ENCODE measurements at regions not wholly inside any gene's neighbourhood (a gene's known extent, or its start where the extent isn't known, plus 50 kb on each side); places are given as distances from the start of the nearest gene placed in this dataset.

DNA sequence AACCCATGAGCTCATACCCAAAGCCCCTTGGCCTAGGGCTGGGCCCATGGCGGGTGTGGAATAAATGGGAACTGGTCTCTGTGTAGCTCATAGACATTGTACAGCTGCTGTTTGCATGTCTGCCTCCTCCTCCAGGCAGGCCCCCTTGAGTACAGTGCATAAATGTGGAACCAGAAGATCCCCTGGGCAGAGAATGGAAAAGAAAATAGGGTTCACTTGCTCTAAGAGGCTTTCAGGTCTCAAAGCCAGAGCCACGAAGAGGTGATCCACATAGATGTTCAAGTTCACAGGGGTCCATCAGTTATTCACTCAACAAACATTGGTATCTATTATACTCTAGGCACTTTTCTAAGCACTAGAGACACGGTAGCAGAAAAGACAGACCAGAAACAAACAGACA is 79.2 kb upstream of the CACNA1A start:
- no peak for TF ChIP-seq POLR2A (IDR thresholded peaks at IDR 0.05; ENCODE audit: low read depth, low read length)
- TF ChIP-seq, protein P1, sequence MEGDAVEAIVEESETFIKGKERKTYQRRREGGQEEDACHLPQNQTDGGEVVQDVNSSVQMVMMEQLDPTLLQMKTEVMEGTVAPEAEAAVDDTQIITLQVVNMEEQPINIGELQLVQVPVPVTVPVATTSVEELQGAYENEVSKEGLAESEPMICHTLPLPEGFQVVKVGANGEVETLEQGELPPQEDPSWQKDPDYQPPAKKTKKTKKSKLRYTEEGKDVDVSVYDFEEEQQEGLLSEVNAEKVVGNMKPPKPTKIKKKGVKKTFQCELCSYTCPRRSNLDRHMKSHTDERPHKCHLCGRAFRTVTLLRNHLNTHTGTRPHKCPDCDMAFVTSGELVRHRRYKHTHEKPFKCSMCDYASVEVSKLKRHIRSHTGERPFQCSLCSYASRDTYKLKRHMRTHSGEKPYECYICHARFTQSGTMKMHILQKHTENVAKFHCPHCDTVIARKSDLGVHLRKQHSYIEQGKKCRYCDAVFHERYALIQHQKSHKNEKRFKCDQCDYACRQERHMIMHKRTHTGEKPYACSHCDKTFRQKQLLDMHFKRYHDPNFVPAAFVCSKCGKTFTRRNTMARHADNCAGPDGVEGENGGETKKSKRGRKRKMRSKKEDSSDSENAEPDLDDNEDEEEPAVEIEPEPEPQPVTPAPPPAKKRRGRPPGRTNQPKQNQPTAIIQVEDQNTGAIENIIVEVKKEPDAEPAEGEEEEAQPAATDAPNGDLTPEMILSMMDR (IDR thresholded peaks at IDR 0.05; ENCODE audit: extremely low read depth in 1 of 2, insufficient read depth in 1 of 2, low read depth in 1 of 2, low read length in 2 of 2) = no peak
- no peak for TF ChIP-seq MYC (IDR thresholded peaks at IDR 0.05; ENCODE audit: low read depth, low read length)
- Histone ChIP-seq H3K4me2 (ENCODE audit: insufficient read depth, low read length) (no peak overlapping the region), H3K9me3 (replicated peaks; ENCODE audit: control insufficient read depth, insufficient read depth, low read length) (no peaks in the 10 kb centered on the region), H3K27me3 (ENCODE audit: control insufficient read depth in 2 of 2, insufficient read depth in 2 of 2, low read length in 2 of 2) (no peaks in the 10 kb centered on the region), H3K4me3 (replicated peaks in 1 of 3; ENCODE audit: insufficient read depth in 1 of 3, low read depth in 1 of 3, low read length in 3 of 3) (no peak overlapping the region), H3K9me1 (replicated peaks; ENCODE audit: control insufficient read depth, extremely low read depth, insufficient read depth, low read length) (no peaks in the 10 kb centered on the region), H3K9ac (replicated peaks; ENCODE audit: extremely low read depth, insufficient read depth, low read length) (no peak overlapping the region), H2AFZ (ENCODE audit: low read depth, low read length) (no peak overlapping the region), H4K20me1 (replicated peaks; ENCODE audit: control insufficient read depth, extremely low read depth, insufficient read depth, low read length) (no peaks in the 10 kb centered on the region), H3K36me3 (ENCODE audit: control insufficient read depth in 2 of 2, extremely low read depth in 1 of 2, insufficient read depth in 2 of 2, low read length in 2 of 2) (no peaks in the 10 kb centered on the region), H3K4me1 (ENCODE audit: control insufficient read depth, extremely low read depth, insufficient read depth, low read length) (no peaks in the 10 kb centered on the region), H3K27ac (ENCODE audit: insufficient read depth, low read depth, low read length) (no peak overlapping the region), H3K79me2 (ENCODE audit: control insufficient read depth, insufficient read depth, low read length) (no peaks in the 10 kb centered on the region)
- intact Hi-C loops (cut with micrococcal nuclease) = no loop called here
- ChIA-PET CTCF (no interaction called here), POLR2A (no interaction called here)
- no peak for DNase-seq (ENCODE audit: low read depth, low spot score)
- BruUV-seq (replicated peaks) = no TSS peak
- dilution Hi-C loops (cut with MboI; ENCODE audit: extremely low pct_ligation_motif_present, low sequenced_read_pairs) = no loop called here
- FAIRE-seq = no peak

DNA sequence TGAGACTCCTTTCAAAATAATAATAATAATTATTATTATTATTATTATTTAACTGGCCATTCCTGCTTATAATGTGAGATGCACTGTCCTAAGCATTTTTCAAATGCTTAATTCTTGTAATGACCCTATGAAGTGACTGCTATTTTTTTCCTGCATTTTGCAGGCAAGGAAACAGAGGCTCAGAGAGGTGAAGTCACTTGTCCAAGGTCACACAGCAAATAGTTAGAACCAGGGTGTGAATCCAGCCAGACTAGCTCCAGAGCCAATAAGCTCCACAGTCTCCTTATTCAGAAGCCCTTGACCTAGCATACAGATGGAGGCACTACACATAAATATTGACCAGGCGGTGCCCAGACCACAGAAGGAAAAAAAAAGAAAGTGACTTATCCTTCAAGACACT is 77.5 kb upstream of the CACNA1A start:
- CTCF ChIA-PET = interaction anchor here (1.0 to 1.9 kb wide), 3 partner anchors 9 to 306 kb away, joined by 4 to 8 read pairs (median 5); no protein-coding TSS in a partner anchor

More for the DNA sequence above, 77.5 kb upstream of the CACNA1A start:
- FAIRE-seq (no peak), DNase-seq (ENCODE audit: low read depth, low spot score) (no peak)
- Histone ChIP-seq H3K4me3 (replicated peaks in 1 of 3; ENCODE audit: insufficient read depth in 1 of 3, low read depth in 1 of 3, low read length in 3 of 3) (no peak overlapping the region), H3K4me2 (ENCODE audit: insufficient read depth, low read length) (no peak overlapping the region), H3K36me3 (ENCODE audit: control insufficient read depth in 2 of 2, extremely low read depth in 1 of 2, insufficient read depth in 2 of 2, low read length in 2 of 2) (no peaks in the 10 kb centered on the region), H3K27ac (ENCODE audit: insufficient read depth, low read depth, low read length) (no peak overlapping the region), H3K9me3 (replicated peaks; ENCODE audit: control insufficient read depth, insufficient read depth, low read length) (no peaks in the 10 kb centered on the region), H2AFZ (ENCODE audit: low read depth, low read length) (no peak overlapping the region), H3K4me1 (ENCODE audit: control insufficient read depth, extremely low read depth, insufficient read depth, low read length) (no peaks in the 10 kb centered on the region), H4K20me1 (replicated peaks; ENCODE audit: control insufficient read depth, extremely low read depth, insufficient read depth, low read length) (no peaks in the 10 kb centered on the region), H3K9me1 (replicated peaks; ENCODE audit: control insufficient read depth, extremely low read depth, insufficient read depth, low read length) (no peaks in the 10 kb centered on the region), H3K9ac (replicated peaks; ENCODE audit: extremely low read depth, insufficient read depth, low read length) (no peak overlapping the region), H3K79me2 (ENCODE audit: control insufficient read depth, insufficient read depth, low read length) (no peaks in the 10 kb centered on the region), H3K27me3 (ENCODE audit: control insufficient read depth in 2 of 2, insufficient read depth in 2 of 2, low read length in 2 of 2) (no peaks in the 10 kb centered on the region)
- dilution Hi-C loops (cut with MboI; ENCODE audit: extremely low pct_ligation_motif_present, low sequenced_read_pairs) = no loop called here
- TF ChIP-seq, protein P1 (IDR thresholded peaks at IDR 0.05; ENCODE audit: extremely low read depth in 1 of 2, insufficient read depth in 1 of 2, low read depth in 1 of 2, low read length in 2 of 2) = no peak
- TF ChIP-seq POLR2A (IDR thresholded peaks at IDR 0.05; ENCODE audit: low read depth, low read length) (no peak), EZH2 (IDR thresholded peaks at IDR 0.05; ENCODE audit: borderline replicate concordance, low read depth, low read length, severe bottlenecking) (no peak), JUN (IDR thresholded peaks at IDR 0.05; ENCODE audit: borderline replicate concordance, insufficient read depth, insufficient read length, low read depth) (no peak), GATA2 (IDR thresholded peaks at IDR 0.05; ENCODE audit: insufficient read depth, insufficient read length, low read depth, low read length) (no peak), FOS (IDR thresholded peaks at IDR 0.05; ENCODE audit: borderline replicate concordance, insufficient read depth, low read length) (no peak), POLR2AphosphoS5 (IDR thresholded peaks at IDR 0.05; ENCODE audit: insufficient read depth, low read depth, low read length) (no peak), MYC (IDR thresholded peaks at IDR 0.05; ENCODE audit: low read depth, low read length) (no peak)
- TF ChIP-seq, protein P2, sequence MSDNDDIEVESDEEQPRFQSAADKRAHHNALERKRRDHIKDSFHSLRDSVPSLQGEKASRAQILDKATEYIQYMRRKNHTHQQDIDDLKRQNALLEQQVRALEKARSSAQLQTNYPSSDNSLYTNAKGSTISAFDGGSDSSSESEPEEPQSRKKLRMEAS (IDR thresholded peaks at IDR 0.05; ENCODE audit: insufficient read depth, insufficient read length) = no peak
- intact Hi-C loops (cut with micrococcal nuclease) = no loop called here
- POLR2A ChIA-PET = no interaction called here
- BruUV-seq (replicated peaks) = no TSS peak
